ELR (cell line): ENCODE measurements at regions not wholly inside any gene's neighbourhood (a gene's known extent, or its start where the extent isn't known, plus 50 kb on each side); places are given as distances from the start of the nearest gene placed in this dataset.
"Not testable (repeated sequence)": the region's sequence is repeated elsewhere in the genome, so short reads cannot be mapped to it uniquely, and the experiment has no call there.

Experiments
- DNase-seq: peaks from one replicate; pipeline ENCODE4 v3.0.0-alpha.2; 2015; ENCODE audit warnings: low read depth

GRCh38 chr3:150302246-150302645, 105.9 kb upstream of the TSC22D2 start:
- DNase-seq = no peak

DNA sequence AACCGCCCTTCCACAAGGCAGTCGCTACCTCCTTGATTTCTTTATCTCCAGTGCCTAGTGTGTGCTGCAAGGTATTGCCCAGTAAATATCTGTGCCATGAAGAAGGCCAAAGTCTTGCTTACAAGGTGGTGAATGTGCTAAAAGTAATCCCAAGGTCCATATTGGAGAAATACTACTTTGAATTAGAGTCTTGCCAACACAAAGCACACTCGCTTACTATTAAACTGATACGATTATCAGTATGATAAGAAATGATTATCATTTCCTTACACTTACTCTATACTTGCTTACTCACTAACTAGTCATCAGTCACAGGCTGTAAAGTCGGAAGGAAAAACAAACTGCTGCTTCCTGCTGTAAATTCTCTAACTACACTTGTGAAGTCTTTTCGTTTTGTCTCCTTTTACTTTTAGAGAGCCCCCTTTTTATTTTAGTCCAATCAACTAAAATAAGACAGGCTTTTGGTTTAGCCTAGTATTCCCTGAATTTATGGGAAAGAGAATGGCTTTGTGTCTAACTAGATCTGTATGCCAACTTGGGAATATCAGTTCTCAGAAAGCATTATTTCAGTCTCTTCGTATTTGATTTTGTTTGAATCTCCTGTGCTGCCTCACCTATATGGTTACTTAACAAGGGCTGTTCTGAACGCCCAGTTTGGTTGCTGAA, 107.1 kb upstream of the TSC22D2 start:
- DNase-seq = peak; percentile 83

- peak; percentile 66 for DNase-seq
These were observed 107.7 kb upstream of the TSC22D2 start for GRCh38 chr3:150300388-150300787.

DNA sequence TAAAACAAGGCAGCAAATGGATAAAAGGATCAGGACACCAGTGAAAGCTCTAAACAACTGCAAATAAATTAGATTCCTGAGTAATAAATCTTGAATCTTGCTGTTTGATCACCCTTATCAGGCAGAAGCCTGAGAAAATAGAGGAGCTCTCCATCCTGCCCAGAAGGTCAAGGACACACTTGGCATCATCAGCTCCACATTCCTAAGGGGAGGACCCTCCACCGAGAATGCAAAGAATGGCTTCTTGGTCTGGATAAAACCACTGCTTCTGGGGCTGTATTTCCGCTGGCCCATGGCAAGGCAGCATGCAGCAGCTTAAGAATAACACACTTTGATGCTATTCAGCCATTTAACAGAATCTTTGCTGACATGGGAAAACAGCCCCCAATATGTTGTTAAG, 108.9 kb upstream of the TSC22D2 start:
- DNase-seq = peak; percentile 38

DNA sequence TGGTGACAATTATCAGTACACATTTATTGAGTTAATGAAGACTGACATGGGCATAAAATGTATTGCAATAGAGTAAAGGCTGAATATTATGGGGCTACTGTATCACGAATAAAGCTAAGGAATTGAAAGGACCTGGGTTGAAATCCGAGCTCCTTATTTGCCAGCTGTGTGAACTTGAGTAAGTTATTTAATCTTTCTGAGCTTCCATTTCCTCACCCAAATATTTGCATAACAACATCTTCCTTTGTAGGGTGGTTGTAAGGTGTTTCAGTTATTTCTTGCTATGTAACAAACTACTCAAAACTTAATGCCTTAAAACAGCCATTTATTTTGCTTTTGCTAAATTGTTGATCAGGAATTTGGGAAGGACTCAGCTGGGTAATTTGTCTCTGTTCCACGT, 111.1 kb upstream of the TSC22D2 start:
- no peak for DNase-seq

- no peak for DNase-seq
These were observed 111.9 kb upstream of the TSC22D2 start for GRCh38 chr3:150296123-150296735.

- peak; percentile 80 for DNase-seq
These were observed 114.6 kb upstream of the TSC22D2 start for GRCh38 chr3:150293401-150294001.

GRCh38 chr3:150292891-150293290, 115.2 kb upstream of the TSC22D2 start:
- peak; percentile 87 for DNase-seq

GRCh38 chr3:150291515-150291914, 116.6 kb upstream of the TSC22D2 start:
- DNase-seq = no peak

DNA sequence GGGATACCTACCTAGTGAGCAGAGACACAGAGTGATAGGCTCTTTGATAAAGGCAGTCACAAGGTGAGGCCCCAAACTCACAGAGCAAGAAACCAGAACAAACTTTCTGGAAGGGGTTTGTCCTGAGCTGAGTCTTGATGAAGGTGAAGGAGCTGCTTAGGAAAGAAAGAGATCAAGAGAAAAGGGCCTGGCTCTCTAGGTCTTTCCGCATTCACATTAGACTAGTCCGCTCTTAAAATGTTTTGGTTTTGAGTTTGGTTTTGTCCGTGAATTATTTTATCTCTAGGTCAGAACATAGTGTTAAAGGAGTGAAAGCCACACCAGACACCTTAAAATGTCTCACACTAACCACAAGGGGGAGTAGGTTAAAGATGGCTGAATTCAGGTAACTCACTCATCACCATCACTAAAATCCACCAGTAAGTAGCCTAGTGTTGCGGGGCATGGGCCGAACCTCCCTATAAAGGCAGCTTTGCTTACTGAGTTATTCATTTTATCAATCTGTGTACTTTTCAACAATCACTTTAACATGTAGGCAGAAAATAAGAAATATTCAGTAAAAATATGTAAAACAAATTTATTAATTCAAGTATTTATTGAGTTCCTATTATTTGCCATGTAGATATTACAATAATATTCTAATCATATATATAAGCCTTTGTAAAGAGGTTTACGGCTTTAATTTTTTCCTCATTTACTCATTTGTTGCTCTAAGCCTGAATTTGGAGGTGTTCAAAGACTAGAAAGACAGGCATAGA, 121.5 kb upstream of the TSC22D2 start:
- peak; percentile 73 for DNase-seq

- DNase-seq = no peak
These were observed 122.5 kb upstream of the TSC22D2 start for GRCh38 chr3:150285601-150286000.

DNA sequence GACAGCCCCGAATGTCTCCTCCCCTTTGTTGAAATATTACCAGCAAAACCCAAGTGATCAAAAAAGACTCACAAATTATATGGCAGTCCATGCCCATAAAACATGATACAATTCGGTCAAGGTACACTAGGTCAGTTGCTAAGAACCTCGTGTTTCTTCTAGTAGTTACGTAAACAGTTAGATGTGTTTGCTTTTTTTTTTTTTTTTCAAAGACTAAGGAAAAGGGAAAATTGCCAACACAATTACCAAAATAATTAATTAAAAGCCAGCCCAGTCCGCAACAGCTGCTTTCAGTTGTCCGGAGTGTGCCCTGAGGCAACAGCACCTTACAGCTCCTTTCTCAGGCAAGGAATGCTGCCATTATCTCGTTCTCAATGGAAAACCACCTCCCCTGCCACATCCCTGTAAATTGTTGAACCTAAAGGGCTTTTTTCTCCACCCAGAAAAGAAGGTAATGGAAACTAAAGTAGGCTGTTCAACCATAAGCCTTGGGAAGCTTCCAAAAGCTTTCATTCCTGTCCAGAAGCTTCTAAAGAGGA, 129.2 kb upstream of the TSC22D2 start:
- DNase-seq = no peak

- no peak for DNase-seq
These were observed 129.9 kb upstream of the TSC22D2 start for GRCh38 chr3:150278195-150278594.

DNA sequence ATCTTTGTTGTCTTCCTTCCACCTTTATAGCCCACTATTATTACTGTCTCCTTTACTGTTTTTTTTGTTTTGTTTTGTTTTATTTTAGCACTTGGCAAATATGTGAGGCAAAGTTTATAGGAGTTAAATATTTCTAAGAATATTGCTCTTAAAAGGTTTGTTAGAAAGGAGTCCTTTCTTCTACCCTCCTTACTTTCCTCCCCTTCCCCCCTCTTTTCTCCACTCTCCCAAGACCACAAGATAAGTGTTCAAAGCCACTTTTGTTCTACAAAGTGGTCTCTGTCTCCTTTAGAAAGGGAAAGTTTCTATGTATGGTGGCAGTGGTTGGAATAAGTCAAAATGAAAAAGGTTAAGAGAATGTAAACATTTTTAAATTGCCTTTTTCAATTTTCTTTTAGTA, 130.7 kb upstream of the TSC22D2 start:
- DNase-seq = no peak

- DNase-seq = peak; percentile 30
These were observed 132.2 kb upstream of the TSC22D2 start for GRCh38 chr3:150275941-150276340.

GRCh38 chr3:150274372-150274771, 133.7 kb upstream of the TSC22D2 start:
- no peak for DNase-seq

DNA sequence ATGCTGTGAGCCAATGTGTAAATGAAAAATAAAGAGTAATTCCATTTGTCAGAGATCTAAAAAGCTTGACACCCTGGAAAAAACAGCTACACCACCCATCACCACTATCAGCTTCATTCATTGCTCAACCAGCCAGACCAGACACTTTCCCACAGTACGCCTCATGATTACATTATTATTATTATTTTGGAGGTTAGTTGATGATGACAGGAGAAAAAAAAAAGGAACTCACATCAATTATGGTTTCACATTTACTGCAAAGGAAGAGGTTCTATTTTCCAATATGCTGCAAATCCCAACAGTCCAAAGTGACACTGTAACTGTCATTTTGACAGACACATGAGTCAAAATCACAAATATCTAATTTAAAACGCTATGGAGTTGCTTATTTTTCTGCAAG, 134.7 kb upstream of the TSC22D2 start:
- DNase-seq = no peak

DNA sequence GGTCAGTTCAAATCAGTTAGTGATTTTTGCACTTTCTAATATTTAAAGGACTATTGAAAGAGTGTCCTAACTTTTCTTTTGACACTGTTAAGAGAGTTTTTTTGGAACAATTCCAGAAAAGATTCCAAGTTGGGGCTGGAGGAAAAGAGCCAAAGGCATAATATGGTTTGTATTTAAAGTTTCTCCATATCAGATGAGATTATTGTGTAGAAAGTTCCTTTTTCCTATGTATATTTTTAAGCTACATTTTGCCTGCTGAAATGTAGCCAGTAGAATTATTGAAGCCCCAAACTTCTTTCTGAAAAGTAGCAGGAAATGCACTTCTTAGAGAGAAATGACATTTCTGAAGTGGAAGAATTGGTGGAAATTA, 136.5 kb upstream of the TSC22D2 start:
- no peak for DNase-seq

DNA sequence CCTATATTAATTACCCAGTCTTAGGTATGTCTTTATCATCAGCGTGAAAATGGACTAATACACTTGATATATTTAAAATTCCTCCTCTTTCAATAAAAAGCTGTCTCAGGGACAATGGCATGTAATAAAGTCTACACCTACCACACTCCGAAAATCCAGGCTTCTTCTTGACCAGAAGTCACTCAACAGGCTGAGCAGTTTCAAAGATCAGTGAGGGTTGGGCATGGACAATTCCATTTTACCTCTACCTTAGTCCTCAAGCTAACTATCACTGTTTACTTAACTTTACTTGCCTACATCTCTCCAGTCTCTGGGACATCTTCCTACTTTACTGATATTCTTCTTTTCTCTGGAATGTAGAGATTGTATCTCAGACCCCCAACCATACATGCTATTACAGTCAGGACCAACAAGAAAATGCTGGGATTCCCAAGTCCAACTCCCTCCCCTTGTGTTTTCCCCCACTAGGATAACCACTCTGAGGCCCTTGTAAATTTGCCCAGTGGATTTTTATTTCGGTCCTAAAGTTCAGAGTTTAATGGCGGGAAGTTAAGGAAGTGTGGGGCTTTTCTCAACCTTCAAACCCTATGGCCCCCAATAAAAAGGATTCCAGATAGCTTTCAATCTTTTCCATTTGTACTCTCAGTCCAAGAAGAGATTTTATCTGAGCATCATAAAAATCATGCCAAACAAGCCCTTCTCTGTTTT, 137.1 kb upstream of the TSC22D2 start:
- no peak for DNase-seq

GRCh38 chr3:150270444-150270843, 137.7 kb upstream of the TSC22D2 start:
- not testable (repeated sequence) for DNase-seq

GRCh38 chr3:150269526-150269925, 138.6 kb upstream of the TSC22D2 start:
- DNase-seq = no peak
